OCI-LY7 (cell line): ENCODE measurements at regions not wholly inside any gene's neighbourhood (a gene's known extent, or its start where the extent isn't known, plus 50 kb on each side); places are given as distances from the start of the nearest gene placed in this dataset.

Experiments used
- BruUV-seq: library from RNA; stranded (reverse); fragments of 400-500 nt; replicated peaks from 2 replicates; lab custom pipeline; 2021; lab: Mats Ljungman, UMichigan
- CTCF ChIA-PET: fragments of 300-600 bp; sonication (Branson Sonifier 250); formaldehyde crosslinking; loops from one replicate; lab custom pipeline; 2022; ENCODE audit warnings: antibody characterized with exemption; ENCODE audit not compliant: unreplicated experiment; lab: Charles Lee
- POLR2A ChIA-PET: fragments of 300-600 bp; sonication (Branson Sonifier 250); formaldehyde crosslinking; loops from one replicate; lab custom pipeline; 2022; ENCODE audit warnings: antibody characterized with exemption; lab: Charles Lee
- DNase-seq: peaks from one replicate; pipeline ENCODE4 v3.0.0-alpha.2; 2015; ENCODE audit warnings: low spot score
- H2AFZ ChIP-seq: fragments of 200-600 bp; sonication (generic), shearing (Covaris generic); 2 replicates; pipeline ENCODE4 v1.6.1; 2014; ENCODE audit warnings: mild to moderate bottlenecking, antibody characterized with exemption, low read length, moderate library complexity
- H3K27ac ChIP-seq: fragments of 200-600 bp; sonication (generic); 2 replicates; pipeline ENCODE4 v1.5.1; 2014; ENCODE audit warnings: mixed run types, low read depth, mild to moderate bottlenecking, moderate library complexity, low read length, inconsistent platforms; ENCODE audit not compliant: poor library complexity, severe bottlenecking
- H3K36me3 ChIP-seq: fragments of 200-600 bp; sonication (generic); 2 replicates; pipeline ENCODE4 v1.6.1; 2014; ENCODE audit warnings: mild to moderate bottlenecking, antibody characterized with exemption, low read length, moderate library complexity, mixed read lengths; ENCODE audit not compliant: insufficient read depth
- H3K4me1 ChIP-seq: fragments of 200-600 bp; sonication (generic); 2 replicates; pipeline ENCODE4 v1.5.1; 2014; ENCODE audit warnings: mild to moderate bottlenecking, low read length; ENCODE audit not compliant: insufficient read depth, poor library complexity, severe bottlenecking
- H3K4me2 ChIP-seq: fragments of 200-600 bp; sonication (generic); 2 replicates; pipeline ENCODE4 v1.6.1; 2014; ENCODE audit warnings: mild to moderate bottlenecking, low read length
- H3K4me3 ChIP-seq: fragments of 200-600 bp; sonication (generic); 2 replicates; pipeline ENCODE4 v1.5.1; 2014; ENCODE audit warnings: mild to moderate bottlenecking, low read depth, low read length; ENCODE audit not compliant: poor library complexity, severe bottlenecking
- H3K79me2 ChIP-seq: fragments of 200-600 bp; sonication (generic); 2 replicates; pipeline ENCODE4 v1.6.1; 2016; ENCODE audit warnings: low read depth, mild to moderate bottlenecking, low read length, moderate library complexity, mixed read lengths; ENCODE audit not compliant: insufficient read depth
- H3K9me2 ChIP-seq: fragments of 200-600 bp; sonication (generic); 2 replicates; pipeline ENCODE4 v1.6.1; 2016; ENCODE audit warnings: mild to moderate bottlenecking, low read length, mixed read lengths; ENCODE audit not compliant: insufficient read depth
- H3K9me3 ChIP-seq: fragments of 200-600 bp; sonication (generic); 2 replicates; pipeline ENCODE4 v1.6.1; 2014; ENCODE audit warnings: mild to moderate bottlenecking, mixed run types, low read length, mixed read lengths
- H4K20me1 ChIP-seq: fragments of 200-600 bp; sonication (generic); 2 replicates; pipeline ENCODE4 v1.6.1; 2014; ENCODE audit warnings: mild to moderate bottlenecking, antibody characterized with exemption, low read length, moderate library complexity, mixed read lengths; ENCODE audit not compliant: insufficient read depth
- EZH2phosphoT487 ChIP-seq: fragments of 200-600 bp; sonication (generic); IDR thresholded peaks from 2 replicates; pipeline ENCODE4 v1.6.1; 2018; ENCODE audit warnings: low read depth, borderline replicate concordance, mild to moderate bottlenecking, mixed run types, antibody characterized with exemption, low read length, moderate library complexity, mixed read lengths
- intact Hi-C: fragments of 100-400 bp; cut with micrococcal nuclease; formaldehyde crosslinking; loops from one replicate; pipeline ENCODE4 v1.10.0; 2022; ENCODE audit not compliant: unreplicated experiment
- TF ChIP-seq, protein P1 (sequence below): fragments of 200-600 bp; sonication (generic); conservative IDR thresholded peaks from 2 replicates; pipeline ENCODE4 v1.5.1; 2014; ENCODE audit warnings: mild to moderate bottlenecking, antibody characterized with exemption, low read length, moderate library complexity, mixed read lengths

DNA sequence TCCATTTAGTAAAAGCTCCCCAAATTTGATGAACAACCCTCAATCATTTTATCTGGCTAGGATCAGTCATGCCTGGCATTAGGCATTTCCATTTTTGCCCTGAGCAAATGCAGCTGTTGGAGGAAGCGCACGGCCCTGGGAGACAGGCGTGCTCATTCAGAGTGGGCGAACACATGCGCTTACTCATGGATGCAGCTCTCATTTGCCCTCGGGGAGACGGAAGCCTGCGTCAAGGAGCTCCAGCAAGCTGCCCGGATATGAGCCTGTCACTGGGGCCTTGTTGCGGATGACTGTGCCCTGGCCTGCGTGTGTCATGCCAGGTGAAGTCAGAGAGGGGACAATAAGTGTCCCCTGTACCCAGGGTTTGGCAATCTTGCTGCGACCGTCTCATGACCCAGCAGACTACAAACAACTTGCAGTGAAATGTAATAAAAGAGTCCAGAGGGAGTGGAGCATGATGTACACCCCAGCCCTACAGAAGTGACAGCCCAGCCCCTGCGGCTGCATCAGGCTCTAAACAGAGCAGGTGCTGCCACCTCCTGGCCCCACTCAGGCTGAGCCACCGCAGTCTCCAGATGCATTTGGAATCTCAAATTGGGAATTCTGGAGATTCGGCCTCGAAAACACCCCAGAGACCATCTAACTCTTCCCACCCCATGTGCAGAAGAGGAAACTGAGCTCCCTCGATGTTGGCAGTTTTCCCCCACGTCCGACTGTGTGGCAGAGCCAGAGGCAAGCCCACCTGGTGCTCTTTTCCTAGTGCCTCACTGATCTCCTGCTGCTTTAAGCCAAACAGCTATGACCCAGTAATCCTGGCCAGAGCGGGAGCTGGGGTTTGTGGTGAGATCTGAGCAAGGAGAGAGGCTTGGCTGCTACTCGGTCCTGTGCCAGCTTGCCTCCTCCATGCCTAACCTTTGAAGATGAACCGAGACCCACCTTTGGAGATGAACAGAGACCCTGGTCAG is 105.0 kb upstream of the ALK start:
- no peaks in the 10 kb centered on the region for H3K79me2 ChIP-seq
- ChIA-PET POLR2A (no interaction called here), CTCF (no interaction called here)
- H3K27ac ChIP-seq, result no peak overlapping the region
- intact Hi-C loops, result loop anchor here (2.0 kb wide), 1 partner anchor 104 kb away; no protein-coding TSS in a partner anchor
- H3K4me3 ChIP-seq, result no peak overlapping the region
- H3K4me1 ChIP-seq, result peaks cover 12% of the 10 kb centered on the region
- peak; percentile 20 for DNase-seq
- no peaks in the 10 kb centered on the region for H3K9me3 ChIP-seq
- H3K4me2 ChIP-seq, result no peak overlapping the region
- H2AFZ ChIP-seq, result no peak overlapping the region
- no peaks in the 10 kb centered on the region for H3K9me2 ChIP-seq
- no peak for TF ChIP-seq EZH2phosphoT487
- TF ChIP-seq, protein P1, sequence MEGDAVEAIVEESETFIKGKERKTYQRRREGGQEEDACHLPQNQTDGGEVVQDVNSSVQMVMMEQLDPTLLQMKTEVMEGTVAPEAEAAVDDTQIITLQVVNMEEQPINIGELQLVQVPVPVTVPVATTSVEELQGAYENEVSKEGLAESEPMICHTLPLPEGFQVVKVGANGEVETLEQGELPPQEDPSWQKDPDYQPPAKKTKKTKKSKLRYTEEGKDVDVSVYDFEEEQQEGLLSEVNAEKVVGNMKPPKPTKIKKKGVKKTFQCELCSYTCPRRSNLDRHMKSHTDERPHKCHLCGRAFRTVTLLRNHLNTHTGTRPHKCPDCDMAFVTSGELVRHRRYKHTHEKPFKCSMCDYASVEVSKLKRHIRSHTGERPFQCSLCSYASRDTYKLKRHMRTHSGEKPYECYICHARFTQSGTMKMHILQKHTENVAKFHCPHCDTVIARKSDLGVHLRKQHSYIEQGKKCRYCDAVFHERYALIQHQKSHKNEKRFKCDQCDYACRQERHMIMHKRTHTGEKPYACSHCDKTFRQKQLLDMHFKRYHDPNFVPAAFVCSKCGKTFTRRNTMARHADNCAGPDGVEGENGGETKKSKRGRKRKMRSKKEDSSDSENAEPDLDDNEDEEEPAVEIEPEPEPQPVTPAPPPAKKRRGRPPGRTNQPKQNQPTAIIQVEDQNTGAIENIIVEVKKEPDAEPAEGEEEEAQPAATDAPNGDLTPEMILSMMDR, result peak; percentile 76
- no peaks in the 10 kb centered on the region for H3K36me3 ChIP-seq
- BruUV-seq, result no TSS peak
- H4K20me1 ChIP-seq, result no peaks in the 10 kb centered on the region

DNA sequence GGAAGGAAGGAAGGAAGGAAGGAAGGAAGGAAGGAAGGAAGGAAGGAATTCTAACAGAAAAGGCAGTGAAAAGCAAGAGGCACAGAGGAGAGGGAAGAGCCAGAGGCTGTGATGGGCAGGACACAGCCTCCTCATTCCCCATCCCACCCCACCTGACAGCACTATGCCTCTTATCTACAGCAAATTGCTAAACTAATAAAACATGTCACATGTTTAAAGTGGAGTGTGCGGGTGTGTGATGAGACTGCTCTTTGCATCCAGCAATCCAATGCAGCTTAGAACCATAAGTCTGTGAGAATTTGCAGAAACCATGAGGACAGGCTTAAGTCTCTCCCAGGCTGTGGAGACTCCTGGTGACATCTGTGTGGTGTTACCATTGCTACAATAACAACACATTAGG is 108.4 kb upstream of the ALK start:
- no peak overlapping the region for H2AFZ ChIP-seq
- H3K4me2 ChIP-seq, result no peak overlapping the region
- ChIA-PET CTCF (no interaction called here), POLR2A (no interaction called here)
- no peaks in the 10 kb centered on the region for H3K79me2 ChIP-seq
- no peak for DNase-seq
- no peak overlapping the region for H3K4me3 ChIP-seq
- H3K9me2 ChIP-seq, result no peaks in the 10 kb centered on the region
- TF ChIP-seq, protein P1, result no peak
- no peak for TF ChIP-seq EZH2phosphoT487
- H3K27ac ChIP-seq, result no peak overlapping the region
- intact Hi-C loops, result no loop called here
- no peaks in the 10 kb centered on the region for H3K36me3 ChIP-seq
- H3K4me1 ChIP-seq, result no peaks in the 10 kb centered on the region
- H3K9me3 ChIP-seq, result no peaks in the 10 kb centered on the region
- no peaks in the 10 kb centered on the region for H4K20me1 ChIP-seq
- BruUV-seq, result no TSS peak

DNA sequence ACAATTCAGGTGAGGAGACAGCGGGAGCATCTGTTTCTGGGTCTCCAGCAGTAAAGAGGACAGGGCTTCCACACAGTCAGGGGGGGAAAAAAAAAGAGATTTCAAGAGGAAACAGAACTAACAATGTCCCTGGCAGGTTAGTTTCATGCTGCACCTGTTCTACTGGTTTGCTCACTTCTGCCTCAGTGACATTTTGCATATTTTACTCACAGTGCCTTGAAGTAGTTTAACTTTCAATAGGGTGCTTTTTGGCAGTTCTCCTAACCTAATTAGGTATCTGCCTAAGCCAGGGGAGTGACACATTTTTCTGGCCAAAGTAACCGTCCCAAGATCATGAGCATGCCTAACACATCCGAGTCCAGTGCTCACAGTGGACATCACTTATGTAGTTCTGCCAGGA is 109.0 kb upstream of the ALK start:
- Histone ChIP-seq H3K4me2 (no peak overlapping the region), H3K9me3 (no peaks in the 10 kb centered on the region), H3K9me2 (no peaks in the 10 kb centered on the region), H3K36me3 (no peaks in the 10 kb centered on the region), H3K4me1 (no peaks in the 10 kb centered on the region), H2AFZ (no peak overlapping the region), H4K20me1 (no peaks in the 10 kb centered on the region), H3K27ac (no peak overlapping the region), H3K79me2 (no peaks in the 10 kb centered on the region), H3K4me3 (no peak overlapping the region)
- ChIA-PET CTCF (no interaction called here), POLR2A (no interaction called here)
- intact Hi-C loops, result no loop called here
- TF ChIP-seq, protein P1, result no peak
- TF ChIP-seq EZH2phosphoT487, result no peak
- BruUV-seq, result no TSS peak
- DNase-seq, result no peak
